A673 (cell line): ENCODE measurements at regions not wholly inside any gene's neighbourhood (a gene's known extent, or its start where the extent isn't known, plus 50 kb on each side); places are given as distances from the start of the nearest gene placed in this dataset.

Experiments
- CTCF ChIP-seq: fragments of 300-800, 200-600 bp; sonication (generic); conservative IDR thresholded peaks from 2 replicates; pipeline ENCODE4 v1.5.1; 2017; ENCODE audit warnings: low read depth, mild to moderate bottlenecking, antibody characterized with exemption, low read length, moderate library complexity, mixed read lengths
- EZH2 ChIP-seq: fragments of 200-600 bp; sonication (generic); IDR thresholded peaks from 2 replicates; pipeline ENCODE4 v1.6.1; 2017; ENCODE audit warnings: borderline replicate concordance, low read depth, mild to moderate bottlenecking, mixed read lengths, antibody characterized with exemption, low read length; ENCODE audit not compliant: poor library complexity, severe bottlenecking

- no peak for TF ChIP-seq CTCF
- no peak for TF ChIP-seq EZH2
These were observed 698.8 kb downstream of the MATN1 start for GRCh38 chr1:30024411-30025195.
